HG03378 (cell line): ENCODE measurements at regions not wholly inside any gene's neighbourhood (a gene's known extent, or its start where the extent isn't known, plus 50 kb on each side); places are given as distances from the start of the nearest gene placed in this dataset.

Experiments used
- ATAC-seq: cut with Tn5 transposase; IDR thresholded peaks from one replicate; pipeline ENCODE4 v1.9.1; 2021; ENCODE audit warnings: mild to moderate bottlenecking, moderate library complexity; ENCODE audit not compliant: unreplicated experiment

DNA sequence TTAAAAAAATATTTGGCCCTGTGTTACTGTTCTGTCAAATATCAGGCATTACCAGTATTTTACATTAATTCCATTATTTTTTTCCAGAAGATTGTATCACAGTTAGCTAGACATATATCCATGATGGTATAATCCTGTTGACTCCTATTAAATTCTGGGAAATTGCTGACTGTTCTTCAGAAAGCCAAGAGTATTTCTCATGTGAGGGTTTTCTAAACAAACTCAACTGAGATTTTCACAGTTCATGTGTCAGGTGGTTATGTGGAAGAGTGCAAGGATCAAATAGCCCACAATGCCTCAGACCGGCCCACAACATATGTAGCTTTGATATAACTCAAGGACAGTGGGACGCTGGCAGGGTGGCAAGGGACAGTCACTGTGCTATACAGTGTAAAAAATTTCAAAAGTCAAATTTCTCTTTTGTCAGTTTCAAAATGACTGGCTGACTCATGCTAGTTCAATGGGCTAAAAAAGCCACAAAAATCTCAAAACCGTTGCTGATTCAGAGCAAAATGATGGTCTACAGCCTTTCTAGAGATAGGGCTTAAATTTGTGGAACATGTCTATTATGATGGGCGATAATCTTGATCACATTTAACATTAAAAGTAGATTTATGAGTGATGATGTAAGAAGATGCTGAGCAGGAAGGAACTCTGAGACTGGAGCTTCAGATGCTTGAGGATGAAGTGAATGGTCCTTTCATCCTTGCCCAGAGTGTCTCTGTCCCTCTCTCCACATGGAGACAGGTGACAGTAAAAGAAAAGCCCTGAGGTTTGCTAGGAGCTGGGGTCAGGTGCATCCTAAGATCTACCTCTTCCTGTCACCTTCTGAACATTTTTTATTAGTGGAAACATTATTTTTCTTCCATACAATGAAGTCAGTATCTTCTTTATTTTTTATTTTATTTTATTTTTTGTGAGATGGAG is 175.8 kb upstream of the PIEZO2 start:
- ATAC-seq = peak; percentile 96

DNA sequence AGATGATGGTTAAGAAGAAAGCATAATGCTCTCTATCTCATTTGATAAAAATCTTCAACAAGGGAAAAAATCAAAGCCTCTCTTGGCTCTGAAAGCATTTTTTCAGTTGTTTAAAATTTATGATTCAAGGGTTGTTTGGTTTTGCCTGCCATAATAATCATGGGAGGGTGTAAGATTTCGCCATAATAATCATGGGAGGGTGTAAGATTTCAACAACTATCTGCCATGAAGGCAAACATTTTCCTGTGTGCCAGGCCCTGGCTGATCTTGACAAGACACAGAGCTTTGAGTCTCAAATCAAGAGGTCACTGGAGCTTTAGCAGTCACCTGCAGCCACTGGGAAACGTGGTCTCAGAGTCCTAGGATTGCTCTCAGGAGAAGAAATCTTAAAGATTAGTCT is 175.1 kb upstream of the PIEZO2 start:
- no peak for ATAC-seq

GRCh38 chr18:11323359-11323819 is 174.0 kb upstream of the PIEZO2 start:
- no peak for ATAC-seq

- ATAC-seq = no peak
Observed at GRCh38 chr18:11322716-11323115, 173.3 kb upstream of the PIEZO2 start.

GRCh38 chr18:11322006-11322405 is 172.6 kb upstream of the PIEZO2 start:
- no peak for ATAC-seq

DNA sequence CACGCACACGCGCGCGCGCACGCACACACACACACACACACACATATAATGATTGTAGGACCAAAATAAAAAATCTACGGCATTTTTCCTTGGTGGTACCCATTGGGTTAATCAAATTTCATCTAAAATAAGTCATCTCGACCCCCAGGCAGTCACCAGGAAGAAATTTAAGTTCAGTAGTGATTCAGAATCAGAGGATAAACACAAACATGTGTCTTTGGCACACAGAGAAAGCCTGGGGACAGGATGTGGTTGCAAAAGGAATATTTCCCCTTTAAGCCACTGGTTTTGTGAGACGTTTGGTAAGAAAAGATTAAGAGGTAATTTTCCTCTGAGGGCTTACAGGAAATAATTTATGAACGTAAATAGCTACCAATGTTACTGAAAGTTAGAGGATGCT is 171.6 kb upstream of the PIEZO2 start:
- ATAC-seq = no peak

DNA sequence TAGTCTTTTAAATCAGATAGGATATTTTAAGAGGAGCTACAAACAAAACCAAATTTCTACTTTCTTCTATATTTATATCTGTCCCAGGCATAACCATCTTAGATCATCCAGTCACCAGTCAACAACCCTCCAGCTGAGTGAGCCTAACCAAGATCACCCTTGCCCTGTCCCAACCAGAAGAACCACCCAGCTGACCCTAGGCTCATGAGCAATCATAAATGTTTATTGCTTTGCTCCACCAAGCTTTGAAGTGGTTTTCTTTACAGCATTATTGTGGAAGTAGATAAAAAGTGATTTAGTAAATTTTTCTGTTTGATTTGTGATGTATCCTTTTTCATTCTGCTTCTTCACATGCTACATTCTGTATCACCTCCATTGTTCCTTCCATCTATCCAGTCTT is 167.2 kb upstream of the PIEZO2 start:
- no peak for ATAC-seq

GRCh38 chr18:11310476-11311086 is 161.2 kb upstream of the PIEZO2 start:
- no peak for ATAC-seq

GRCh38 chr18:11309172-11309571 is 159.8 kb upstream of the PIEZO2 start:
- no peak for ATAC-seq

DNA sequence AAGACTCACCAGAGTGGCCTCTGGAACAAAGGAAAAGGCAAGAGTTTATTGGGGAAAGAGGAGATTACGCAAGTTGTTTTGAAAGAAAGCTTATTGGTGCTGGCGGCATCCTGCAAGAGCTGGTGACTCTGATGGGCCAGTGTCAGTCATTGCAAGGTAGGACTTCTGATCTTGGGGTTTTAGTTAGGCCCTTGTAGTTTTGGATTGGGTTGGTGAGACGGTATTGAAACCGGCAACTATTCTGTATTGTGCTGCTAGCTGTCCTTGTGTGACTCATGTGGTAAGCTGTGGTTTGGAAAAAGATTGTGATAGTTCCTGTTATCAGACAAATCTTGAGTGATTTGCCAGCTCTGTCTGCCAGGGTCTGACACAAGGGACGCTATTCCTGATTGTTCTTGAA is 159.1 kb upstream of the PIEZO2 start:
- no peak for ATAC-seq

DNA sequence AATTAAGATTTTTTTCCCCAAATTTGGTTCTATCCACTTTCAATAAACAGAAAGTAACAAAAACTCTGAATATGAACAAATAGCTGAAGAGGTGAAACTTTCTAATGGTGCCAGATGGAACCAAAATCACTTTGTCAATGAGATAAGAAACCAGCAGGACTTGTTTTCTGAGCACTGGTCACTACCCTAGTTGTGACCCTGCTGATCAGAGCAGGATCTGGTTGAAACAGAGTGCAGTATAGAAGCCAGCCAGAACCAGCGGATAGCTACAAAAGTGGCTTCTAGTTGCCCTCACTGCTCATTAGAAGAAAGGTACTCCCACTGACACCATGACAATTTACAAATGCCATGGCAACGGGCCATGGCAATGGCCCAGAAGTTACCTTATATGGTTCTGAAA is 158.3 kb upstream of the PIEZO2 start:
- no peak for ATAC-seq

DNA sequence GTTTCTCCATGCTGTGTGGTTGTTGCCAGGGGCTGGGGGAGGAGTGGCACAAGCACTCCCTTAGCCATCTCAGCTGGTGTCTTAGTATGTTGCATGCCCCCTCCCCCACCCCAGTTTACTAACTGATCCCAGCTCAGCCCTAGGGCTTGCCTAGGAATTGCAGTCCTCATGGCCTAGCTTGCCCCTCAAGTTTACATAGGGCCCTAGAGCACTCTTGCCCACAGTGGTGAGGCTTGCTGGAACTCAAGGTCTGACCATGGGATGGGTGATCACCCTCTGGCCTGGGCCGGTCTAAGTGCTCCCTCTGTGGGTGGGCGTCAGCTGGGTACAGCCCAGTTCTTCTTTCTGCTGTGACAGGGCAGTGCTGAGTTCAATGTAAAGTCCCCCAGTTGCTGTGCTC is 156.1 kb upstream of the PIEZO2 start:
- ATAC-seq = no peak

GRCh38 chr18:11304928-11305327 is 155.6 kb upstream of the PIEZO2 start:
- no peak for ATAC-seq

- no peak for ATAC-seq
Observed at GRCh38 chr18:11296946-11297345, 147.6 kb upstream of the PIEZO2 start.

DNA sequence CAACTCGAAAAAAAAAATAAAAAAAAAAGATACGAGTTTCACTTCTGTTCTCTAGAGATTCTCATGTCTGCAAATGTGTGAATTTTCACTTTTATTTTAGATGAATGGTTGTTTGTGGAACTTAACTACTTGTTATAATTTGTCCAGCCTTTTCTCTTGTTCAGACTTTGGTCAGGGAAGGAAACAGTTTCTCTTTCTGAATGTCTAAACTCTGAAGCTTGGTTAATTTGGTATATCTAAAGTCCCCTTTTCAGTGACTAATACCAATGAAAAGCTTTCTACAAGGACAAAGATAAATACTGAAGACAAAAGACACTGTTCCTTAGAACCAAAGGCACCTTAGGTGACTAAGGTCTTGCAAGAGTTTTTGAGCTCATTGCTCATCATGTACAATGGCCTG is 144.4 kb upstream of the PIEZO2 start:
- ATAC-seq = no peak

DNA sequence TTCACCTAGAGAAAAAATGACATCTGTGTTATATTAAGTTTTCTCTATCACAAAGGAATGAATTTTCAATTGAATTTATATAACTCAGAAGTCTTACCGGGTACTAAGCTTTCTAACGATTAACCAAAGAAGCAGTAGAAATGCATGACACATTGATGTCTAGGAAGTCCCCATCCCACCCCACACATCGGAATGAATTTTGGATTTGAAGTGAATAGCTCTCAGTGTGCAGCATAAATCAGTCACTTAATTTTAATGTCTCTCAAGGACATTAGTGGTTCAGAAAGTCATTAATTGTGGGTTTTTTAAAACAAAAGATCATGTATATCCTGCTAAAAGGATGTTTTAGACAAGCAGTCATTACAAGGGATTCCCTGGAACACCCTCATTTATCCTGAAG is 141.4 kb upstream of the PIEZO2 start:
- ATAC-seq = no peak

GRCh38 chr18:11289248-11289647 is 139.9 kb upstream of the PIEZO2 start:
- ATAC-seq = no peak

GRCh38 chr18:11288401-11288800 is 139.0 kb upstream of the PIEZO2 start:
- no peak for ATAC-seq

- no peak for ATAC-seq
Observed at GRCh38 chr18:11286431-11286830, 137.1 kb upstream of the PIEZO2 start.

DNA sequence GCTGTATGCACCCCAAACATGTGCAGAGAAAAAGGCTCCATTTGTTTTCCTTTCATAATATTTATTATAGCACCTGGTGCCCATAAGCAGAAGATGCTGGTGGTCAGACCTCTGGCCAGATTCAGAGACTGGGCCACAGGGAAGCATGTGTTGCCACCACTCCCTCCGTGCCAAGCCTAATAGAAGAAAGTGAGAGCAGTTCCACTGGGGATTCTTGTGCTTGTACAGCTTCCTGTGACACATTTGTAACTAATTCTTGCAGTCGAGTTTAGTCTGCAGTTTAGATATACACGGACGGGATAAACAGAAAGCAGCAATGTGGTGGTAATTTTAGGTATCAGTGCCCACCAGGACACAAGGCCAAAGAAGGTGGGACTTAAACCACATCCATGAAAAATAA is 135.4 kb upstream of the PIEZO2 start:
- no peak for ATAC-seq

DNA sequence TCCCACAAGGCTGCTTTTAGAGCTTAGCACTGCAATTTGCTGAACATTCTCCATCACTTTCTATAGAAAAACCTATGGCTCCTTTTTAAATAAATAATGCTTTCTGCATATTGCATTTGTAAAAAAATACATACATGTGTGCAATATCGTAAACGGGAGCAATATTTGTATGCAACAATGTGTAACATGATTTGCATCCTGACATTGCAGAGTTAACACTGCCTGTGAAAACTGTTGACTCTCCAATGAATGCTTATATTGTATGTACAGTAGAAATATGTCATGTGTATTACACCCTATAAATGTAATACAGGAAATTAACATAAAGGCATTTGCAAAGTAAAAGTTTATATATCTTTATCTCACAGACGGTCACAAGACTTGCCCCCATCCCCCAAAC is 135.0 kb upstream of the PIEZO2 start:
- ATAC-seq = no peak

- no peak for ATAC-seq
Observed at GRCh38 chr18:11283479-11284161, 134.3 kb upstream of the PIEZO2 start.
